ENCODE measurements at regions not wholly inside any gene's neighbourhood (a gene's known extent, or its start where the extent isn't known, plus 50 kb on each side); places are given as distances from the start of the nearest gene placed in this dataset.

DNA sequence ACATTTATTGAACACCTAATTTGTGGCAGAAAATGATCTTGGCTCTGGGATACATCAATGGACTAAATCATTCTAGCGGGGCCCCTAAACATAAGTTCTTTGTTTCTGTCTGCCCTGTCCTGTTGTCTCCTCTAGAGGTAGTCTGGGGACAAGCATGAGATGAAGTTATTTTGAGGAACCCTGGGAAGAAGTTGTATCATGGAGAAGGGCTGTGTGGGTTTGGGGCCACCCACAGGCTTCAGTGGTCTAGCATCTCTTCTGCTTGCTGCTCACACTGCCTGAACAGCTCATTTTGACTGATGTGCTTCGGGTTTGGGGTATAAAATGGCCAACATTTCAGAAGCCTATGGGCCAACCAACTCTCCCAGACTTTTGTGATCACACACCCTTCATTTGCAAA, 50.3 kb upstream of the OSBPL11 start:
- DNase-seq (ENCODE audit: low spot score): no peak
- H3K27ac ChIP-seq (ENCODE audit: low read depth, low read length, poor library complexity, severe bottlenecking): no peak overlapping the region
- no peaks in the 10 kb centered on the region for H3K9me2 ChIP-seq (ENCODE audit: insufficient read depth, low read length)
- no peaks in the 10 kb centered on the region for H3K79me2 ChIP-seq (ENCODE audit: insufficient read depth, low read depth, low read length)
- no peaks in the 10 kb centered on the region for H3K9me3 ChIP-seq (ENCODE audit: low read length)
- no peak overlapping the region for H3K4me3 ChIP-seq (ENCODE audit: low read depth, low read length, poor library complexity, severe bottlenecking)
- H3K4me1 ChIP-seq (ENCODE audit: insufficient read depth, low read length, poor library complexity, severe bottlenecking): no peaks in the 10 kb centered on the region
- H3K36me3 ChIP-seq (ENCODE audit: insufficient read depth, low read length): no peaks in the 10 kb centered on the region
- no TSS peak for BruUV-seq (replicated peaks)
- no peaks in the 10 kb centered on the region for H4K20me1 ChIP-seq (ENCODE audit: insufficient read depth, low read length)
- ChIA-PET POLR2A (interaction anchor here (0.7 to 1.2 kb wide), 2 partner anchors 10 to 50 kb away, joined by 4 to 8 read pairs; no protein-coding TSS in a partner anchor), CTCF (ENCODE audit: unreplicated experiment) (no interaction called here)
- TF ChIP-seq EZH2phosphoT487 (IDR thresholded peaks at IDR 0.05; ENCODE audit: borderline replicate concordance, low read depth, low read length) (no peak), CTCF (conservative IDR thresholded peaks at IDR 0.05; ENCODE audit: low read length) (no peak)
- H3K4me2 ChIP-seq (ENCODE audit: low read length): no peak overlapping the region
- intact Hi-C loops (cut with micrococcal nuclease; ENCODE audit: unreplicated experiment): no loop called here
- no peak overlapping the region for H2AFZ ChIP-seq (ENCODE audit: low read length)

DNA sequence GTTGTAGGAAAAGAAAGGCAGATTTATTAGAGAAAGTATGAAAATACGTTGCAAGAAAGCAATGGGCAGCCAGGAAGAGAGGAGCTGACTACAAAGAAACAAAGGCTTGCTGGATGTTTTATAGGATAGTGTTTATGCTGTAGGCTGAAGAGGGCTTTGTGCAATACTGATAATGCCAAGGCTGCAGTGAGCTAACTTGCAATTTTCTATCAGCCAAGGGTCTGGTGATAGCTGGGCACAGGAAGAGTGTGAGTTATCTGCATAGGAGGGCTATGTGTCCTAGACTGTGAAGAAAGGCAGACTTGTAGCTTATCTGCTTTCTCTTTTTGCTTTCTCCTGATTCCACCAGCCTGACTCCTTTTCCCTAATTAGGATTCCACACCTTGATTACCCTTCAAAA, 51.3 kb upstream of the OSBPL11 start:
- TF ChIP-seq CTCF (conservative IDR thresholded peaks at IDR 0.05; ENCODE audit: low read length) (no peak), EZH2phosphoT487 (IDR thresholded peaks at IDR 0.05; ENCODE audit: borderline replicate concordance, low read depth, low read length) (no peak)
- POLR2A ChIA-PET: interaction anchor here (1.2 kb wide), 1 partner anchor 51 kb away, joined by 8 read pairs; no protein-coding TSS in a partner anchor

DNA sequence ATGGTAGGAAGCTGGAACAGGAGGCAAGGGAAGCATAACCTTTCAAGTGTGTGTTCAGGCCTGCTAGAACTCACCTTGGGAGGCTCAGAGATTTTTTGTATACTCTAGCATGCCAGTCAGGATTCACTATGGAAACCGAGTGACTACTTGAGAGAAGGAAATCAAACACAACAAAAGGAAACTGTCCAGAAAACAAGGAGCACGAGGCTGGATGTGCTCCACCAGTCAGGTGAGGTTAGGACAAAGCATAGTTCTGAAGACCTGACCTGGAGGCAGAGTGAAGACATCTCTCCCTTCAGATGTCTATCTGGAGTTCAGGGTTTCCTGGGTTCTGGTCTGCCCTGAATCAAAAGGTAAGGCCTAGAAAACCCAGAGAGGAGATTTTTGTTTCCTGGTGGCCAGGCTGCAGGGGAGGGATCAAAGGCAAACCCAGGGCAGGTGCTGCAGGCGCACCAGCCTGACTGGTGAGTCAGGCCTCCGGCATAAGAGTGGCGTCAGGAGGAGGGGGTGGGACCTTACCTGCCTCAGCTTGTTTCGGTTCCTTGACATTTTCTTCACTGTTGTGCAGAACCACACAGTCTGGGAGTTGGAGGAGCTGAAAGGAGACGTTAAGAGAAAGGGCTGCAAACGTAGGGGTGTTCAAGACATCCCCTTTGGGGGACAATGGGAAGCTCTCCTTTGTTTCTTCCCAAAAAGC, 52.2 kb upstream of the OSBPL11 start:
- H3K9me3 ChIP-seq (ENCODE audit: low read length): no peaks in the 10 kb centered on the region
- H3K9me2 ChIP-seq (ENCODE audit: insufficient read depth, low read length): no peaks in the 10 kb centered on the region
- no peak overlapping the region for H3K4me3 ChIP-seq (ENCODE audit: low read depth, low read length, poor library complexity, severe bottlenecking)
- intact Hi-C loops (cut with micrococcal nuclease; ENCODE audit: unreplicated experiment): no loop called here
- ChIA-PET CTCF (ENCODE audit: unreplicated experiment) (no interaction called here), POLR2A (interaction anchor here (0.6 to 1.2 kb wide), 3 partner anchors 9 to 722 kb away, joined by 3 read pairs; no protein-coding TSS in a partner anchor)
- no peak overlapping the region for H3K27ac ChIP-seq (ENCODE audit: low read depth, low read length, poor library complexity, severe bottlenecking)
- H3K79me2 ChIP-seq (ENCODE audit: insufficient read depth, low read depth, low read length): no peaks in the 10 kb centered on the region
- H3K4me1 ChIP-seq (ENCODE audit: insufficient read depth, low read length, poor library complexity, severe bottlenecking): no peaks in the 10 kb centered on the region
- H2AFZ ChIP-seq (ENCODE audit: low read length): no peak overlapping the region
- TF ChIP-seq CTCF (conservative IDR thresholded peaks at IDR 0.05; ENCODE audit: low read length): no peak
- TF ChIP-seq EZH2phosphoT487 (IDR thresholded peaks at IDR 0.05; ENCODE audit: borderline replicate concordance, low read depth, low read length): no peak
- no peak for DNase-seq (ENCODE audit: low spot score)
- no peak overlapping the region for H3K4me2 ChIP-seq (ENCODE audit: low read length)
- no peaks in the 10 kb centered on the region for H3K36me3 ChIP-seq (ENCODE audit: insufficient read depth, low read length)
- H4K20me1 ChIP-seq (ENCODE audit: insufficient read depth, low read length): no peaks in the 10 kb centered on the region
- BruUV-seq (replicated peaks): no TSS peak

More for the DNA sequence above, 51.3 kb upstream of the OSBPL11 start:
- intact Hi-C loops (cut with micrococcal nuclease; ENCODE audit: unreplicated experiment): no loop called here
- Histone ChIP-seq H3K79me2 (ENCODE audit: insufficient read depth, low read depth, low read length) (no peaks in the 10 kb centered on the region), H3K4me3 (ENCODE audit: low read depth, low read length, poor library complexity, severe bottlenecking) (no peak overlapping the region), H3K36me3 (ENCODE audit: insufficient read depth, low read length) (no peaks in the 10 kb centered on the region), H3K4me1 (ENCODE audit: insufficient read depth, low read length, poor library complexity, severe bottlenecking) (no peaks in the 10 kb centered on the region), H3K27ac (ENCODE audit: low read depth, low read length, poor library complexity, severe bottlenecking) (no peak overlapping the region), H3K9me2 (ENCODE audit: insufficient read depth, low read length) (no peaks in the 10 kb centered on the region), H3K4me2 (ENCODE audit: low read length) (no peak overlapping the region), H4K20me1 (ENCODE audit: insufficient read depth, low read length) (no peaks in the 10 kb centered on the region), H2AFZ (ENCODE audit: low read length) (no peak overlapping the region), H3K9me3 (ENCODE audit: low read length) (no peaks in the 10 kb centered on the region)
- no peak for DNase-seq (ENCODE audit: low spot score)
- no TSS peak for BruUV-seq (replicated peaks)
- CTCF ChIA-PET (ENCODE audit: unreplicated experiment): no interaction called here
